ENCODE measurements at regions not wholly inside any gene's neighbourhood (a gene's known extent, or its start where the extent isn't known, plus 50 kb on each side); places are given as distances from the start of the nearest gene placed in this dataset.

DNA sequence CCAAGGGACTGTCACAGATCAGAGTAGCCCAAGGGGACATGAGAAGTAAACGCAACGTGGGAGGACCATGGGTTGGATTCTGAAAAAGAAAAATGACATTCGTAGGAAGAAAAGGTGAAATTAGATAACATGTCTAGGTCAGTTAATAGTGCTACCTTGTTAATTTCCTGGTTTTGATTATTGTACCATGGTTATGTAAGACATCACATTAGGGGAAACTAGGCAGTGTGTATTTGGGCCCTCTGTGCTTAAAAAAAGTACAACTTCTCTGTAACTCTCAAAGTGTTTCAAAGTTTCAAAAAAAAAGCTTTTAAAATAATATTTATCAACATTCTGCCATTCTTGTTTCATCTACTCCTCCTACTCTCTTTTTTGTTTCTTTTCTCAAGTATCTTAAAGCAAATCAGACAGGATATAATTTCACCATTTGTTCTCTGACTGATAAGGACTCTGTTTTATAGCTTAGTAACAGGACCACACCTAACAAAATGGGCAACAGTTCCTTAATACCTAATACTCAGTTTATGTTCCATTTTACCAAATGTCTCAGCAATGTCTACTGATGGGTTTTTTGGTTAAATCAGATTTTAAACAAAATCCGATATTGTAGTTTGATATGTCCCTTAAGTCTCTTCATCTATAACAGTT, 97.1 kb upstream of the PLCB4 start:
- DNase-seq, result no peak
- H3K23ac ChIP-seq (ENCODE audit: insufficient read length, low read depth, low read length), result no peak overlapping the region
- no peak overlapping the region for H2AFZ ChIP-seq (ENCODE audit: low read length)
- no peak overlapping the region for H3K27ac ChIP-seq (ENCODE audit: insufficient read length, low read depth, low read length)
- H3K4ac ChIP-seq (ENCODE audit: low read depth, low read length), result no peak overlapping the region
- no peaks in the 10 kb centered on the region for H3K27me3 ChIP-seq (ENCODE audit: insufficient read depth, low read length)
- H3K18ac ChIP-seq (ENCODE audit: insufficient read length, low read depth, low read length), result no peak overlapping the region
- H4K20me1 ChIP-seq (ENCODE audit: control insufficient read depth, insufficient read depth, insufficient read length), result no peaks in the 10 kb centered on the region
- H3K27me3 Mint-ChIP-seq (ENCODE audit: low read depth), result no peaks in the 10 kb centered on the region; the same call in 1 of the 2 replicates
- H3K4me2 ChIP-seq (ENCODE audit: insufficient read depth, insufficient read length, low read length), result no peak overlapping the region
- no peaks in the 10 kb centered on the region for H3K79me1 ChIP-seq (ENCODE audit: insufficient read depth, low read depth, low read length, poor library complexity, severe bottlenecking)
- H3T11ph ChIP-seq (ENCODE audit: low read length), result no peak overlapping the region
- no peak overlapping the region for H3K27ac Mint-ChIP-seq
- H3K23me2 ChIP-seq (ENCODE audit: insufficient read length, low read depth, low read length, poor library complexity, severe bottlenecking), result no peaks in the 10 kb centered on the region
- TF ChIP-seq, protein P1, sequence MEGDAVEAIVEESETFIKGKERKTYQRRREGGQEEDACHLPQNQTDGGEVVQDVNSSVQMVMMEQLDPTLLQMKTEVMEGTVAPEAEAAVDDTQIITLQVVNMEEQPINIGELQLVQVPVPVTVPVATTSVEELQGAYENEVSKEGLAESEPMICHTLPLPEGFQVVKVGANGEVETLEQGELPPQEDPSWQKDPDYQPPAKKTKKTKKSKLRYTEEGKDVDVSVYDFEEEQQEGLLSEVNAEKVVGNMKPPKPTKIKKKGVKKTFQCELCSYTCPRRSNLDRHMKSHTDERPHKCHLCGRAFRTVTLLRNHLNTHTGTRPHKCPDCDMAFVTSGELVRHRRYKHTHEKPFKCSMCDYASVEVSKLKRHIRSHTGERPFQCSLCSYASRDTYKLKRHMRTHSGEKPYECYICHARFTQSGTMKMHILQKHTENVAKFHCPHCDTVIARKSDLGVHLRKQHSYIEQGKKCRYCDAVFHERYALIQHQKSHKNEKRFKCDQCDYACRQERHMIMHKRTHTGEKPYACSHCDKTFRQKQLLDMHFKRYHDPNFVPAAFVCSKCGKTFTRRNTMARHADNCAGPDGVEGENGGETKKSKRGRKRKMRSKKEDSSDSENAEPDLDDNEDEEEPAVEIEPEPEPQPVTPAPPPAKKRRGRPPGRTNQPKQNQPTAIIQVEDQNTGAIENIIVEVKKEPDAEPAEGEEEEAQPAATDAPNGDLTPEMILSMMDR (conservative IDR thresholded peaks at IDR 0.05), result no peak
- no peak overlapping the region for H2AK5ac ChIP-seq (ENCODE audit: insufficient read length, low read length)
- H4K8ac ChIP-seq (replicated peaks; ENCODE audit: insufficient read length, low read depth, low read length), result no peak overlapping the region
- no peak overlapping the region for H4K91ac ChIP-seq (ENCODE audit: insufficient read length, low read depth, low read length)
- no peaks in the 10 kb centered on the region for H3K79me2 ChIP-seq (ENCODE audit: insufficient read depth, low read length)
- no CpG with 5 or more reads among the region's 4 CpGs for WGBS (ENCODE audit: extremely low coverage, insufficient read length, low lambda C conversion rate)
- no peak overlapping the region for H2BK5ac ChIP-seq (ENCODE audit: insufficient read length, low read length)
- peaks cover 11% of the 10 kb centered on the region; the same call in 1 of the 2 replicates for H3K4me1 ChIP-seq (ENCODE audit: insufficient read depth, low read length)
- H3K56ac ChIP-seq (ENCODE audit: insufficient read length, low read depth, low read length), result no peak overlapping the region
- no peak overlapping the region for H2BK15ac ChIP-seq (ENCODE audit: low read depth, low read length)
- no peak overlapping the region for H2BK20ac ChIP-seq (ENCODE audit: low read depth, low read length, poor library complexity, severe bottlenecking)
- no peak overlapping the region for H3K9ac ChIP-seq (ENCODE audit: extremely low read depth, insufficient read length, low read length)
- peaks cover 24 to 26% of the 10 kb centered on the region in 2 experiments for H3K4me1 Mint-ChIP-seq
- no peak overlapping the region for H4K5ac ChIP-seq (ENCODE audit: insufficient read length, low read depth, low read length)
- H3K36me3 Mint-ChIP-seq (ENCODE audit: insufficient read depth in 1 of 3, low read depth in 3 of 3), result peaks cover 0 to 17% (median 5%) of the 10 kb centered on the region in 3 experiments; a peak in 6 of 7 replicates
- H3K4me3 Mint-ChIP-seq, result no peak overlapping the region
- H2BK120ac ChIP-seq (ENCODE audit: low read depth, low read length, poor library complexity, severe bottlenecking), result no peak overlapping the region
- no peaks in the 10 kb centered on the region for H3K9me3 ChIP-seq (ENCODE audit: control insufficient read depth, low read depth, low read length)
- peaks cover 9 to 14% of the 10 kb centered on the region in 2 experiments for H3K9me3 Mint-ChIP-seq
- H2BK12ac ChIP-seq (ENCODE audit: insufficient read length, low read depth, low read length), result no peak overlapping the region
- no peak overlapping the region for H3K14ac ChIP-seq (ENCODE audit: insufficient read depth, low read length)

Measured in H9 (cell line).